Heart left ventricle (tissue), 16 donors: ENCODE measurements at regions not wholly inside any gene's neighbourhood (a gene's known extent, or its start where the extent isn't known, plus 50 kb on each side); places are given as distances from the start of the nearest gene placed in this dataset.
A peak's percentile ranks its signal among the peaks of the same experiment; 100 is the strongest.

Source experiments
- ATAC-seq, 4 donors: fragments of 200-7000 bp; cut with Tn5 transposase; one replicate each; pipeline ENCODE4 v1.9.1; 2020 to 2022; ENCODE audit warnings: moderate library complexity in 4 of 4, mild to moderate bottlenecking in 3 of 4, moderate number of reproducible peaks in 1 of 4
- DNase-seq, 5 donors: peaks; one replicate each; pipeline ENCODE4 v3.0.0-alpha.2; 2020
- H3K27ac ChIP-seq, 12 donors: fragments of 200-600 bp; sonication (generic) in 4 of 12; one replicate each; pipeline versions ENCODE4 v1.5.0 to v1.8.0; 2016 to 2022; ENCODE audit warnings: mild to moderate bottlenecking in 2 of 12
- H3K27me3 ChIP-seq, 9 donors: fragments of 200-600 bp; sonication (generic) in 2 of 9; one replicate each; pipeline versions ENCODE4 v1.5.1 to v1.8.0; 2016 to 2022; ENCODE audit warnings: mild to moderate bottlenecking in 3 of 9
- H3K36me3 ChIP-seq, 9 donors: fragments of 200-600 bp; sonication (generic) in 2 of 9; one replicate each; pipeline versions ENCODE4 v1.5.0 to v1.8.0; 2018 to 2022; ENCODE audit warnings: mild to moderate bottlenecking in 2 of 9
- H3K4me1 ChIP-seq, 12 donors: fragments of 200-600 bp; sonication (generic) in 4 of 12; one replicate each; pipeline versions ENCODE4 v1.5.0 to v1.8.0; 2016 to 2022; ENCODE audit warnings: mild to moderate bottlenecking in 3 of 12
- H3K4me3 ChIP-seq, 12 donors: fragments of 200-600 bp; sonication (generic) in 4 of 12; one replicate each; pipeline versions ENCODE4 v1.5.0 to v1.8.0; 2017 to 2022; ENCODE audit warnings: mild to moderate bottlenecking in 9 of 12, moderate library complexity in 4 of 12
- H3K9me3 ChIP-seq, 12 donors: fragments of 200-600 bp; sonication (generic) in 4 of 12; one replicate each; pipeline versions ENCODE4 v1.5.0 to v1.8.0; 2016 to 2022; ENCODE audit warnings: mild to moderate bottlenecking in 1 of 12
- POLR2A ChIP-seq, 2 donors: fragments of 450-650 bp; IDR thresholded peaks; one replicate each; pipeline ENCODE4 v1.6.1; 2017; ENCODE audit warnings: antibody characterized with exemption in 2 of 2, mild to moderate bottlenecking in 2 of 2, moderate library complexity in 2 of 2
- WGBS, 4 donors: extraction: QIAGEN DNeasy Blood & Tissue Kit in 2 of 4; methylation state at CpG; one replicate each; pipeline versions ENCODE4 v1.1.5 to v1.1.7; 2013 to 2018; 5-methylcytosine and 5-hydroxymethylcytosine counted together
- intact Hi-C, 10 donors: fragments of 100-400 bp; cut with DNase I; formaldehyde crosslinking; loops; one replicate each; pipeline versions ENCODE4 v1.11.1 to v1.14.2; 2022
- TF ChIP-seq, protein P1 (sequence below), 12 donors: fragments of 200-600 bp; sonication (generic) in 4 of 12; IDR thresholded peaks; one replicate each; pipeline versions ENCODE4 v1.5.0 to v1.8.0; 2018 to 2022; ENCODE audit warnings: antibody characterized with exemption in 12 of 12, mild to moderate bottlenecking in 5 of 12
- donor health status: ischemic (EF 13 %, LVEDD 7.1; RV severe dilation, severe dysfunction).
- donor health status: healthy with polysubstance abuse.
- donor health status: DM: no; HTN: yes; CAD: no.
- donor health status: DM: no; HTN: no; CAD: no.
- donor health status: ischemic (EF 25% LVEDD 6.9; RV normal size, moderate dysfunction).
- donor health status: ischemic (EF 25% LVEDD 5.7; RV mildly dilated, moderate dysfunction).
- donor health status: healthy.
- donor health status: DM: yes; HTN: yes; CAD: no.
- donor health status: ischemic (EF 35%, LVEDD 5.7; RV mildly dilated, moderate dysfunction).
- donor health status: nonischemic (EF 11% LVEDD 7.7; RV severe dilation, severe dysfunction).
- donor health status: DM: yes; HTN: yes; CAD: no.
- donor health status: PGD.
- donor health status: ischemic (EF 29% LVEDD 5.4; RV normal size, mild dysfunction).
- donor health status: nonischemic (EF 23%, LVEDD 6.1; RV moderate dilation, normal function).

DNA sequence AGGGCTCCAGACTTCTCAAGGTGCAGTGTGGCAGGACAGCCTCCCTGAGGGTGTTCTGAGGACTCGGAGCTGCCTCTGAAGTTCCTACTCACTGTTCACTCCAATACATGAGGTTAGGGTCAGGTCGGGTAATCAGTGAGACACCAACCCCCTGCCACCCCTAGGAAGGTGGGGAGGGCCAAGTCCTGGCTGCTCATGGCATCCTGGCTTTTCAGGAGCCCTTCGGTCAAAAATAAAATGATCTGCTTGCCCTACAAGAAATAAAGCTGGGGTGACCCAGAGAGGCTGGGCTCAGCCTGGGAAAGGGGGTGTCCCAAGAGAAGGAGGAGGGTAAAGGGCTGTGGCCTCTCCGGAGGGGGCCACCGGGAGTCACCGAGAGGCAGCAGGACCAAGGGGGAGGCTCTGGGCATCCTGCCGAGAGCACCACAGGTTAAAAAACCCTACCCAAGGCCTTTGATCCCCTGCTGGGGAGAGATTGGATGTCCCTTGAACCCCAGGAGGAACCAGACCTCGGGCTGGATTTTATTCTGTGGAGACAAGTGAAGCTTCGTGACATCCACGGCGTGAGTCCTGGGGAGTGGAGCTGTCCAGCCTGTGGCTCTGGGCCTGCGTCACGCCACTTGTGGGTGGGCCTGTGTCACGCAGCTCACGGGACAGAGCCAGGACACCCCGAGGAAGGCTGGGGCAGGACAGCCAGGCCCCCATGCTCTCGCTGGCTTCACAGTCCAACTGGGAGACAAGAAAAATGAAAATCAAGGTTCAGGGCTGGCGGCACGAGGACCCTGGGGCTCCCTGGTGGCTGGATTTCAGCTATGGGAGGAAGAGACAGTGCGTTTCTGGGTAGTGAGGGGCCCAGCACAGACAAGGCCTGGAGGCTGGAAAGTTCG lies 102.2 kb upstream of the FGF3 start:
- Histone ChIP-seq H3K36me3 (no peaks in the 10 kb centered on the region), H3K27me3 (peaks cover 0 to 34% (median 4%) of the 10 kb centered on the region in 9 donors), H3K4me1 (peaks cover 0 to 26% (median 12%) of the 10 kb centered on the region in 12 donors), H3K4me3 (no peak overlapping the region), H3K9me3 (peaks cover 0 to 6% (median 0%) of the 10 kb centered on the region in 12 donors), H3K27ac (peak overlapping the region in 8 of 12 donors; percentile 20 to 68 (median 44))
- 75 to 82% (median 79%) methylated on average over 19 to 21 of the region's 21 CpGs for WGBS, 4 donors
- ATAC-seq = no peak
- TF ChIP-seq POLR2A (IDR thresholded peaks at IDR 0.05) = no peak
- TF ChIP-seq, protein P1, sequence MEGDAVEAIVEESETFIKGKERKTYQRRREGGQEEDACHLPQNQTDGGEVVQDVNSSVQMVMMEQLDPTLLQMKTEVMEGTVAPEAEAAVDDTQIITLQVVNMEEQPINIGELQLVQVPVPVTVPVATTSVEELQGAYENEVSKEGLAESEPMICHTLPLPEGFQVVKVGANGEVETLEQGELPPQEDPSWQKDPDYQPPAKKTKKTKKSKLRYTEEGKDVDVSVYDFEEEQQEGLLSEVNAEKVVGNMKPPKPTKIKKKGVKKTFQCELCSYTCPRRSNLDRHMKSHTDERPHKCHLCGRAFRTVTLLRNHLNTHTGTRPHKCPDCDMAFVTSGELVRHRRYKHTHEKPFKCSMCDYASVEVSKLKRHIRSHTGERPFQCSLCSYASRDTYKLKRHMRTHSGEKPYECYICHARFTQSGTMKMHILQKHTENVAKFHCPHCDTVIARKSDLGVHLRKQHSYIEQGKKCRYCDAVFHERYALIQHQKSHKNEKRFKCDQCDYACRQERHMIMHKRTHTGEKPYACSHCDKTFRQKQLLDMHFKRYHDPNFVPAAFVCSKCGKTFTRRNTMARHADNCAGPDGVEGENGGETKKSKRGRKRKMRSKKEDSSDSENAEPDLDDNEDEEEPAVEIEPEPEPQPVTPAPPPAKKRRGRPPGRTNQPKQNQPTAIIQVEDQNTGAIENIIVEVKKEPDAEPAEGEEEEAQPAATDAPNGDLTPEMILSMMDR (IDR thresholded peaks at IDR 0.05) = no peak
- intact Hi-C loops = loop anchor here in 2 of 10 donors (5.0 to 10.0 kb wide), 2 partner anchors 156 to 163 kb away; partner anchors contain the start of gene ANO1 (in 1 of the 2)
- DNase-seq = peak in 3 of 5 donors; percentile 20 to 63 (median 23)

GRCh38 chr11:69922015-69922595 lies 102.9 kb upstream of the FGF3 start:
- no peak for ATAC-seq
- peak in 4 of 5 donors; percentile 18 to 62 (median 36) for DNase-seq
- WGBS, 4 donors = 71 to 77% (median 74%) methylated on average over 11 to 17 of the region's 17 CpGs
- Histone ChIP-seq H3K27ac (peak overlapping the region in 8 of 12 donors; percentile 20 to 68 (median 44)), H3K4me3 (no peak overlapping the region), H3K36me3 (no peaks in the 10 kb centered on the region), H3K27me3 (peaks cover 0 to 34% (median 4%) of the 10 kb centered on the region in 9 donors), H3K9me3 (no peaks in the 10 kb centered on the region), H3K4me1 (peaks cover 0 to 25% (median 12%) of the 10 kb centered on the region in 12 donors)
- intact Hi-C loops = loop anchor here in 2 of 10 donors (5.0 to 10.0 kb wide), 2 partner anchors 155 to 163 kb away; partner anchors contain the start of gene ANO1 (in 1 of the 2)
- no peak for TF ChIP-seq POLR2A (IDR thresholded peaks at IDR 0.05)
- TF ChIP-seq, protein P1 (IDR thresholded peaks at IDR 0.05) = no peak

DNA sequence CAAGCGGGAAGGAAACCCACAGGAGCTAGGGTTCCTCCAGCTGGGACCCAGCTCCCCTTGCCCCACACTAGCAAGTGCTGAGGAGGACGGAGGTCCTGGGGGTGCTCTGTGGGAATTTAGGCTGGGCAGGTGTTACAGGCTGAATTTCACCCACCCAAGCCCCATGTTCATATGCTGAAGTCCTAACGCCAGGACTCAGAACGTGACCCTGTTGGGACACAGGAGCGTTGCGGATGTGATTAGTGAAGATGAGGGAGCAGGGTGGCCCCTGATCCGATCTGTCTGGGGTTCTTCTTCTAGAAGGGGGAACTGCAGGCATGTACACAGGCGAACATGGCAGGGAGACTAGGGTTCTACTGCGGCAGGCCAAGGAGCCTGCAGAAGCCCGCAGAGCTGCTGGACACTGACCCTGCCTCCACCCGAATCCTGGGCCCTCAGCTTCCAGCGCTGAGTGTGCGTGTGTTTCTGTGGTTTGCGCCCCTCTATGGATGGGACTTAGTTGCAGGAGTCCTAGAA lies 103.4 kb upstream of the FGF3 start:
- Histone ChIP-seq H3K4me3 (no peak overlapping the region), H3K9me3 (no peaks in the 10 kb centered on the region), H3K27me3 (peaks cover 0 to 35% (median 4%) of the 10 kb centered on the region in 9 donors), H3K36me3 (no peaks in the 10 kb centered on the region), H3K27ac (peak overlapping the region in 2 of 12 donors; percentile 5 to 38), H3K4me1 (peaks cover 0 to 25% (median 12%) of the 10 kb centered on the region in 12 donors)
- intact Hi-C loops = loop anchor here in 2 of 10 donors (5.0 to 10.0 kb wide), 2 partner anchors 155 to 162 kb away; partner anchors contain the start of gene ANO1 (in 1 of the 2)
- ATAC-seq = no peak
- WGBS, 4 donors = 90 to 95% (median 95%) methylated on average over 11 to 14 of the region's 14 CpGs
- TF ChIP-seq, protein P1 (IDR thresholded peaks at IDR 0.05) = no peak
- no peak for TF ChIP-seq POLR2A (IDR thresholded peaks at IDR 0.05)
- no peak for DNase-seq
